ENCODE measurements at regions not wholly inside any gene's neighbourhood (a gene's known extent, or its start where the extent isn't known, plus 50 kb on each side); places are given as distances from the start of the nearest gene placed in this dataset.

DNA sequence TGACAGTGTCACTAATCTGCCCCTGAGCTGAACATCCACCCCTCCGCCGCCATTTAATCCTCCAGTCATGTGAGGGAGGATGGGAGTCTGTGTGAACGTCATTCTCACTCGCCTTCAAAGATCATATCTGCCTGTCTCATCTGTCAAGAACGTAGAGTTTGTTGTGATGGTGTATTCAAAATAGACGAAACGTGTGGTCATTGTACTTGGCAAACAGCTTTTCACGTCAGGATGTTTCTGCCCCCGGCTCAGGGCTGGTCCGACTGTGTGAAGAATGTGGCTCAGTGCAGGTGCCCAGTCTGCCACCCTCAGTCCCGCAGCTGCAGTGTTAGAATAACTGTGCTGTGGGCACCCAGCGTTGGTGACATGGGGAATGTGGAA is 148.0 kb downstream of the KCNJ12 start:
- Histone ChIP-seq H3K36me3 (no peaks in the 10 kb centered on the region), H3K27ac (replicated peaks) (no peak overlapping the region), H3K27me3 (ENCODE audit: low read depth) (no peaks in the 10 kb centered on the region), H3K9me3 (replicated peaks) (no peaks in the 10 kb centered on the region), H3K4me1 (peaks cover 23% of the 10 kb centered on the region), H3K4me3 (no peak overlapping the region)
- TF ChIP-seq, protein P1, sequence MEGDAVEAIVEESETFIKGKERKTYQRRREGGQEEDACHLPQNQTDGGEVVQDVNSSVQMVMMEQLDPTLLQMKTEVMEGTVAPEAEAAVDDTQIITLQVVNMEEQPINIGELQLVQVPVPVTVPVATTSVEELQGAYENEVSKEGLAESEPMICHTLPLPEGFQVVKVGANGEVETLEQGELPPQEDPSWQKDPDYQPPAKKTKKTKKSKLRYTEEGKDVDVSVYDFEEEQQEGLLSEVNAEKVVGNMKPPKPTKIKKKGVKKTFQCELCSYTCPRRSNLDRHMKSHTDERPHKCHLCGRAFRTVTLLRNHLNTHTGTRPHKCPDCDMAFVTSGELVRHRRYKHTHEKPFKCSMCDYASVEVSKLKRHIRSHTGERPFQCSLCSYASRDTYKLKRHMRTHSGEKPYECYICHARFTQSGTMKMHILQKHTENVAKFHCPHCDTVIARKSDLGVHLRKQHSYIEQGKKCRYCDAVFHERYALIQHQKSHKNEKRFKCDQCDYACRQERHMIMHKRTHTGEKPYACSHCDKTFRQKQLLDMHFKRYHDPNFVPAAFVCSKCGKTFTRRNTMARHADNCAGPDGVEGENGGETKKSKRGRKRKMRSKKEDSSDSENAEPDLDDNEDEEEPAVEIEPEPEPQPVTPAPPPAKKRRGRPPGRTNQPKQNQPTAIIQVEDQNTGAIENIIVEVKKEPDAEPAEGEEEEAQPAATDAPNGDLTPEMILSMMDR (IDR thresholded peaks at IDR 0.05; ENCODE audit: borderline replicate concordance) = no peak
- intact Hi-C loops (cut with micrococcal nuclease) = no loop called here
- no peak for DNase-seq

DNA sequence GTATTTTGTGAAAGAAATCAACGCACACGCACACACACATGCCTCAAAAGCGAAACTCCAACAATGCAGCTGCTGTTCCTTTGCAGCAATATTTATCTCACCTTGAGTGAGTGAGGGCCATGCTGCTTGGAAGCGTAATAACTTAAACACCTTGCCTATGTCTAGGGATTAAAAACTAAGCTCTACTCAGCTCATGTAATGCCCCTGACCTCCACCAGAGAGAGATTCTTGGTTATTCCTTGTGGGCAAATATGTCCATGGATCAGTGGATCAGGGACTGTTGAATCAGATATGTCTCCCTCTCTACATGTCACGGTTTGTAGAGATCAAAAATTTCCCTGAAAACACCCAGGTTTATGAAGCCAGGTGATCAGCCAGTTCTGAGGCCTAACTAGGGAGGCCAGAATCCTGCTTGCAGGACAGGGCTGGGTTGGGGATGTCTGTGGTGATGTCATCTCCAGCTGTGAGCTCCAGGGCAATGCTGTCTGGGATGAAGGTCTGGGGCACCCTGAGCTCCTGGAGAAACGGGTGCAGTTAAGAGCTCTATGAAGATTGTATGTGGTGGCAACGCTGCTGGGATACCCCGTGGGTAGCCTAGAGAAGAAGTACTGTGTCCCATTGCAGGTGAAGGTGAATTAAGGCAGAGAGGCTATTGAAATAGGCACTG is 149.4 kb downstream of the KCNJ12 start:
- Histone ChIP-seq H3K4me1 (peaks cover 28% of the 10 kb centered on the region), H3K27ac (replicated peaks) (no peak overlapping the region), H3K4me3 (no peak overlapping the region), H3K9me3 (replicated peaks) (no peaks in the 10 kb centered on the region), H3K36me3 (no peaks in the 10 kb centered on the region), H3K27me3 (ENCODE audit: low read depth) (no peaks in the 10 kb centered on the region)
- intact Hi-C loops (cut with micrococcal nuclease) = no loop called here
- TF ChIP-seq, protein P1 (IDR thresholded peaks at IDR 0.05; ENCODE audit: borderline replicate concordance) = no peak
- DNase-seq = no peak

DNA sequence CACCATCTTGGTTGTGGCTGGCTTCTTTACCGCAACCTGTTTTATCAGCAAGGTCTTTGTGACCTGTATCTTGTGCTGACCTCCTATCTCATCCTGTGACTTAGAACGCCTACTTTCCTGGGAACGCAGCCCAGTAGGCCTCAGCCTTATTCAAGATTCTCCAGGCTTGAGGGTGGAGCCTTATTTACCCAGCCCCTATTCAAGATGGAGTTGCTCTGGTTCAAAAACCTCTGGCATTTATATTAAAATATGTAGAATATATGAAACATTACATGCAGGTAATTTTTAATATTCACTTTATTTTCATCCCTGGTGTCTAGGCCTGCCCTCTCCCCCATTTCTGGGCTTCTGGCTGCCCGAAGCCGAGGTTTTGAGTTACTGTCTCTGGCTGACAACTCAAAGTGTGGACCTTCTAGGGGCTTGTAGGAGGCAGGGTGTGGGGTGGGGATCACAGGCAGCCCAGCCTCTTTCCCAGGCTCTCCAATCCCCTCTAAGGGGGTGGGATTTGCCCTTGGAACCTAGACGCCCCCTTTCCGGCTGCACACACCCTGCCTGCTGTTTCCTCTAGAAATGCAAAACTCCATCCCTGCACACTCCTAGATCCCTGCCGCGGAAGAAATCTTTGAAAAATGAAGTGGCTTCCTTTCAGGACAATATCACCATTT is 152.0 kb downstream of the KCNJ12 start:
- intact Hi-C loops (cut with micrococcal nuclease) = no loop called here

DNA sequence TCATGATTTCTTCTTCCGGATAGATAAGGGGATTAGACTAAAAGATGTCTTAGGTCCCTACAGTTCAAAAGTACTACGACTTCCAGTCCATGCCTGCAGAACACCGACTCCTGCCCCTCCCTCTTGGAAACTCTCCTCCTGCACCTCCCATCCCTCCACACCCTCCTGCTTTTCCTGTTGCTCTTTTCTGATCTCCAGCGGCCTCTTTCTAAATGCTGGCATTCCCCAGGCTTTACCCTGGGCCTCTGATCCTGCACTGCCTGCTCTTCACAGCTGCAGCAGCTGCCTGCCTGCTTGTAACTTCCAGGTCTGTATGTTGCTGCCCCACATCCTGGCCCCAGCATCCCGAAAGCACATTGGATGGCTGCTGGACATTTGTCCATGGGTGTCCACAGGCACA is 154.2 kb downstream of the KCNJ12 start:
- TF ChIP-seq, protein P1 (IDR thresholded peaks at IDR 0.05; ENCODE audit: borderline replicate concordance) = no peak
- Histone ChIP-seq H3K36me3 (peaks cover 23% of the 10 kb centered on the region), H3K4me1 (peaks cover 21% of the 10 kb centered on the region), H3K4me3 (no peak overlapping the region), H3K27ac (replicated peaks) (no peak overlapping the region), H3K9me3 (replicated peaks) (no peaks in the 10 kb centered on the region), H3K27me3 (ENCODE audit: low read depth) (no peaks in the 10 kb centered on the region)
- intact Hi-C loops (cut with micrococcal nuclease) = no loop called here
- DNase-seq = no peak

More for the DNA sequence above, 152.0 kb downstream of the KCNJ12 start:
- no peak for DNase-seq
- Histone ChIP-seq H3K36me3 (peaks cover 2% of the 10 kb centered on the region), H3K4me1 (peaks cover 28% of the 10 kb centered on the region), H3K4me3 (no peak overlapping the region), H3K27me3 (ENCODE audit: low read depth) (no peaks in the 10 kb centered on the region), H3K27ac (replicated peaks) (no peak overlapping the region), H3K9me3 (replicated peaks) (no peaks in the 10 kb centered on the region)
- TF ChIP-seq, protein P1 (IDR thresholded peaks at IDR 0.05; ENCODE audit: borderline replicate concordance) = no peak

DNA sequence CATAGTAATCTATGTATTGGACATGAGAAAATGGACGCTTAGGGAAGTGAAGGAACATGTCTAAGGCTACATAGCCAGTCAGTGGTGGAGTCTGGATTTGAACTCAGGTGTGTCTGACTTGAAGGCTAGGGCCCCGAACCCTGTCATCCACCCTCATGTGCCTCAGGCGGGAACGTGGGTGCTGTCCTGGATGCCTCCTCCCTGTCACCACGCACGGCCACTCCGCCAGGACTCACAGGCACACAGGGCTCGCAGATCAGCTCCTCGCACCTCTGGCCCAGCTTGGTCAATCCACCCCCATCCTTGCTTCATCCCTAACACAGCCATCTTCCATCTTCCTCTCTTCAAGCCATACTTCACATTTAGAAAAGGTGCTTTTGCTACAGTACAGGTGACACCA is 154.7 kb downstream of the KCNJ12 start:
- Histone ChIP-seq H3K27me3 (ENCODE audit: low read depth) (no peaks in the 10 kb centered on the region), H3K27ac (replicated peaks) (no peak overlapping the region), H3K9me3 (replicated peaks) (no peaks in the 10 kb centered on the region), H3K4me3 (no peak overlapping the region), H3K36me3 (peaks cover 25% of the 10 kb centered on the region), H3K4me1 (peaks cover 21% of the 10 kb centered on the region)
- TF ChIP-seq, protein P1 (IDR thresholded peaks at IDR 0.05; ENCODE audit: borderline replicate concordance) = no peak
- intact Hi-C loops (cut with micrococcal nuclease) = no loop called here
- DNase-seq = no peak
